CD4-positive, alpha-beta memory T cell (primary cell): ENCODE measurements at regions not wholly inside any gene's neighbourhood (a gene's known extent, or its start where the extent isn't known, plus 50 kb on each side); places are given as distances from the start of the nearest gene placed in this dataset.

Experiments used
- CTCF ChIA-PET: fragments of 350-600 bp; sonication (Branson Sonifier 250); formaldehyde crosslinking; loops from one replicate; lab custom pipeline; 2021; ENCODE audit warnings: inconsistent platforms; ENCODE audit not compliant: partially characterized antibody; lab: Charles Lee
- POLR2A ChIA-PET: fragments of 350-600 bp; sonication (Branson Sonifier 250); formaldehyde crosslinking; loops from one replicate; lab custom pipeline; 2021; ENCODE audit not compliant: partially characterized antibody; lab: Charles Lee
- DNase-seq, 5 donors: peaks; one replicate each; pipeline versions ENCODE4 v3.0.0 to v3.0.0-alpha.2; 2020 to 2022; ENCODE audit warnings: mixed read lengths in 1 of 5
- H3K27ac ChIP-seq: one replicate; pipeline ENCODE4 v1.7.0; 2013; ENCODE audit warnings: low read depth, low read length
- H3K27me3 ChIP-seq: 2 replicates; pipeline ENCODE4 v1.7.0; 2013; ENCODE audit warnings: mild to moderate bottlenecking, low read length, moderate library complexity; ENCODE audit not compliant: insufficient read depth
- H3K36me3 ChIP-seq: 2 replicates; pipeline ENCODE4 v1.7.0; 2013; ENCODE audit warnings: mild to moderate bottlenecking, low read length, moderate library complexity; ENCODE audit not compliant: insufficient read depth
- H3K4me1 ChIP-seq: 2 replicates; pipeline ENCODE4 v1.7.0; 2013; ENCODE audit warnings: mild to moderate bottlenecking, low read length, moderate library complexity; ENCODE audit not compliant: insufficient read depth
- H3K4me3 ChIP-seq, 2 donors: one replicate each; pipeline ENCODE4 v1.7.0; 2013; ENCODE audit warnings: low read length in 2 of 2, mild to moderate bottlenecking in 1 of 2
- H3K9me3 ChIP-seq, 2 donors: one replicate each; pipeline ENCODE4 v1.7.0; 2013; ENCODE audit warnings: low read length in 2 of 2, control low read depth in 1 of 2; ENCODE audit not compliant: control insufficient read depth in 1 of 2
- H3K27ac Mint-ChIP-seq, 7 donors: one replicate each; pipeline ENCODE4 v1.8.0; 2020 to 2021; ENCODE audit warnings: mixed read lengths in 7 of 7, mild to moderate bottlenecking in 6 of 7, inconsistent platforms in 3 of 7, moderate library complexity in 3 of 7
- H3K27me3 Mint-ChIP-seq, 2 donors: one replicate each; pipeline ENCODE4 v1.8.0; 2020 to 2021; ENCODE audit warnings: mixed read lengths in 2 of 2
- H3K36me3 Mint-ChIP-seq, 2 donors: one replicate each; pipeline ENCODE4 v1.8.0; 2020 to 2021; ENCODE audit warnings: mixed read lengths in 2 of 2, inconsistent platforms in 1 of 2, mild to moderate bottlenecking in 1 of 2
- H3K4me1 Mint-ChIP-seq, 4 donors: one replicate each; pipeline ENCODE4 v1.8.0; 2020 to 2021; ENCODE audit warnings: mixed read lengths in 4 of 4, mild to moderate bottlenecking in 1 of 4
- H3K4me3 Mint-ChIP-seq, 8 donors: one replicate each; pipeline ENCODE4 v1.8.0; 2020 to 2021; ENCODE audit warnings: mixed read lengths in 8 of 8, mild to moderate bottlenecking in 7 of 8, moderate library complexity in 6 of 8, inconsistent platforms in 3 of 8
- H3K9me3 Mint-ChIP-seq, 8 donors: one replicate each; pipeline ENCODE4 v1.8.0; 2020 to 2021; ENCODE audit warnings: mixed read lengths in 8 of 8, mild to moderate bottlenecking in 5 of 8, inconsistent platforms in 3 of 8, moderate library complexity in 1 of 8
- intact Hi-C: fragments of 100-400 bp; cut with micrococcal nuclease; formaldehyde crosslinking; loops from one replicate; pipeline ENCODE4 v1.15.1; 2023

DNA sequence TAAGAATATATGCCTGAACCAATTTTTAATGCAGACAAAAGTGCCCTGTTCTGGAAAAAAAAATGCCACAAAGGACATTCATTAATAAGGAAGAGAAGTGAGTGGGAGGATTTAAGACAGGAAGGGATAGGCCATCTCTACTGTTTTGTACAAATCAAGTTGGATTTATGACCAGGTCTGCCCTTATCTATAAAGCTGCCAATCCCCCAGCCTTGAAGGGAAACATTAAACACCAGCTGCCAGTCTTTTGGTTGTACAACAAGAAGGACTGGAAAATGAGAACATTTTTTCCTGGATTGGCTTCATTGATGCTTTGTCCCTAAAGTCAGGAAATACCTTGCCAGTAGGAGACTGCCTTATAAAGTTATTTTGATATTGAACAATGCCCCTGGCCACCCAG lies 444.0 kb downstream of the NPHP4 start:
- Histone ChIP-seq H3K27me3 (no peaks in the 10 kb centered on the region), H3K36me3 (no peaks in the 10 kb centered on the region), H3K4me1 (no peaks in the 10 kb centered on the region), H3K27ac (no peak overlapping the region), H3K9me3 (no peaks in the 10 kb centered on the region), H3K4me3 (no peak overlapping the region)
- H3K9me3 Mint-ChIP-seq = peaks cover 0 to 10% (median 0%) of the 10 kb centered on the region in 8 donors
- H3K4me1 Mint-ChIP-seq = peaks cover 0 to 6% (median 2%) of the 10 kb centered on the region in 4 donors
- no peak overlapping the region for H3K4me3 Mint-ChIP-seq
- H3K27ac Mint-ChIP-seq = no peak overlapping the region
- CTCF ChIA-PET = no interaction called here
- intact Hi-C loops = no loop called here
- peaks cover 16% of the 10 kb centered on the region in 2 donors for H3K27me3 Mint-ChIP-seq
- no peak for DNase-seq
- POLR2A ChIA-PET = no interaction called here
- no peaks in the 10 kb centered on the region for H3K36me3 Mint-ChIP-seq

DNA sequence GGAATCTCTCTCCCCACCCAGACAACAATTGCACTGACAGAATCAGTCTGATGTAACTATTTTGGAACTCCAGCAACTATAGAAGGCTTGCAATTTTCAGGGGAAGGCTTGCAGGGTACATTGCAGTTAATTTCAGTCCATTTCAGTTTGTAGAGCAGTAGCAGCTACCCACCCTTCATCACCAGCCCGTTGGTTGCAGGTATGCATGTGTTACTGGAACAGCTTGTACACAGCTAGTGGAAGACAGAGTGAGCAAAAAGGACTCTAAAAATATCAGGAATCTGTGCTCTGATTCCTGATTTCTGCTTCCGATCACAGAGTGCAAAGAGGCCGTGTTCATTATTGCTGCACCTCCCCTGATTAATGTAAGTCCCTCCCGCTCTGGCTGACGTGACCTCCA lies 449.0 kb downstream of the NPHP4 start:
- Histone ChIP-seq H3K9me3 (no peaks in the 10 kb centered on the region), H3K36me3 (no peaks in the 10 kb centered on the region), H3K27me3 (peaks cover 5% of the 10 kb centered on the region), H3K4me1 (no peaks in the 10 kb centered on the region), H3K4me3 (no peak overlapping the region), H3K27ac (no peak overlapping the region)
- Mint-ChIP-seq H3K4me3 (no peak overlapping the region), H3K27me3 (peaks cover 19 to 28% of the 10 kb centered on the region in 2 donors), H3K4me1 (peaks cover 0 to 6% (median 2%) of the 10 kb centered on the region in 4 donors), H3K27ac (no peak overlapping the region), H3K36me3 (peaks cover 0 to 4% of the 10 kb centered on the region in 2 donors), H3K9me3 (peaks cover 0 to 13% (median 8%) of the 10 kb centered on the region in 8 donors)
- DNase-seq = no peak
- intact Hi-C loops = no loop called here
- CTCF ChIA-PET = interaction anchor here (0.8 kb wide), 1 partner anchor 29 kb away, joined by 3 read pairs; no protein-coding TSS in a partner anchor
- POLR2A ChIA-PET = no interaction called here

DNA sequence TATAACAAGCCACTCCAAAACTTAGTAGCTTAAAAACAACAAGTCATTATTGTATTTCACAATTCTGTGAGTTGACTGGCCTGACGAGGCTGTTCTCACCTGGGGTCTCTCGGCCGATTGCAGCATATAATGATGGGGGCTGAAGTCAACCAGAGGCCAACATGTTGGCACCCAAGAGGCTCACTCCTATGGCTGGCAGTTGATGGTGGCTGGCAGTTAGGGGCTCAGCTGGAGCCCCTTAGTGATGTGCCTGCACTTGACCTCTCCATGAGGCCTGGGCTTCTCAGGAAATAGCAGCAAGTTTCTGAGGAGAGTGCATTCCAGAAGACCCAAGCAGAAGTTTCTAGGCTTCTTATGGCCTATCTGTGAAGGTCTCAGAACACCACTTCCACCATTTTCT lies 459.4 kb downstream of the NPHP4 start:
- Mint-ChIP-seq H3K4me1 (no peaks in the 10 kb centered on the region), H3K9me3 (peaks cover 0 to 18% (median 10%) of the 10 kb centered on the region in 8 donors), H3K4me3 (no peak overlapping the region), H3K27ac (no peak overlapping the region), H3K27me3 (peaks cover 20 to 25% of the 10 kb centered on the region in 2 donors), H3K36me3 (no peaks in the 10 kb centered on the region)
- POLR2A ChIA-PET = no interaction called here
- H3K27ac ChIP-seq = no peak overlapping the region
- no peaks in the 10 kb centered on the region for H3K9me3 ChIP-seq
- no peak overlapping the region for H3K4me3 ChIP-seq
- no peak for DNase-seq
- CTCF ChIA-PET = interaction anchor here (0.9 to 2.1 kb wide), 3 partner anchors 18 to 22 kb away, joined by 3 to 6 read pairs (median 4); no protein-coding TSS in a partner anchor
- no peaks in the 10 kb centered on the region for H3K4me1 ChIP-seq
- H3K27me3 ChIP-seq = no peaks in the 10 kb centered on the region
- no peaks in the 10 kb centered on the region for H3K36me3 ChIP-seq
- intact Hi-C loops = no loop called here

DNA sequence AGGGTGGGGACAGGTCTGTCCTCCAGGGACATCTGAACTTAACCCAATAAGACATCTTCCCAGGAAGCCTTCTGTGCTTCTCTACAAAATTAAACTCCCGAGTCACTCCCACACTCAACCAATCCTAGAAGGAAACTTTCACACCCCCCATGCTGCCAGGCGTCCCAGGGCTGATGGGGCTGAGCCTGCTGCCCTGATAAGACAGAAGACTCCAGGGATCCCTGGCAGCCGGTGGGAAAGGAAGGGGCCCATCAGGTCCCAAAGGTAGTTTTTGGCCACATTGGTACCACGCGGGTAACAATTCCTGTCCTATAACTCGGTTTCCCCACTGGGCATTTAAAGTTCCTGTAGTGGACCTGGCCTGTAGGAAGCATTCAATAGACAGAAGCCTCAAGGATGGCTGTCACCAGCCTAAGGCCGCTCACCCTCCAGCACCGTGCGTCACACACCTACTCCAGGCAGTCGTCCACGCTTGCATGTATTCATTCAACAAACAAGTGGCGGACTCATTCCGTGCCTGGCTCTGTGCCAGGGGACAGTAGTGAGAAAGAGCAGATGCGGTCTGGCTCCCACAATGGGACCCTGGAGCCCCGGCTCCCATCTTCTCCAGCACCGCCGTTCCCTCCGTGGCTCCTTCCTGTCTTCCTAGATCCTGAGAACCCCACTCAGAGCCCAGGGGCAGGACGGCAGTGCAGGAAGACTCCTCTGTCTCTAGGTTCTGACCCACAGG lies 465.2 kb downstream of the NPHP4 start:
- H3K9me3 Mint-ChIP-seq = peaks cover 0 to 14% (median 10%) of the 10 kb centered on the region in 8 donors
- no peaks in the 10 kb centered on the region for H3K27me3 ChIP-seq
- H3K4me1 ChIP-seq = no peaks in the 10 kb centered on the region
- ChIA-PET POLR2A (no interaction called here), CTCF (interaction anchor here (1.3 to 1.8 kb wide), 2 partner anchors 13 to 16 kb away, joined by 3 to 5 read pairs; no protein-coding TSS in a partner anchor)
- H3K4me1 Mint-ChIP-seq = peaks cover 1 to 8% (median 5%) of the 10 kb centered on the region in 4 donors
- H3K9me3 ChIP-seq = no peaks in the 10 kb centered on the region
- intact Hi-C loops = no loop called here
- no peak overlapping the region for H3K4me3 ChIP-seq
- no peak overlapping the region for H3K27ac ChIP-seq
- no peaks in the 10 kb centered on the region for H3K36me3 ChIP-seq
- no peak overlapping the region for H3K27ac Mint-ChIP-seq
- no peak overlapping the region for H3K4me3 Mint-ChIP-seq
- no peak for DNase-seq
- H3K27me3 Mint-ChIP-seq = peaks cover 11 to 17% of the 10 kb centered on the region in 2 donors
- H3K36me3 Mint-ChIP-seq = no peaks in the 10 kb centered on the region

DNA sequence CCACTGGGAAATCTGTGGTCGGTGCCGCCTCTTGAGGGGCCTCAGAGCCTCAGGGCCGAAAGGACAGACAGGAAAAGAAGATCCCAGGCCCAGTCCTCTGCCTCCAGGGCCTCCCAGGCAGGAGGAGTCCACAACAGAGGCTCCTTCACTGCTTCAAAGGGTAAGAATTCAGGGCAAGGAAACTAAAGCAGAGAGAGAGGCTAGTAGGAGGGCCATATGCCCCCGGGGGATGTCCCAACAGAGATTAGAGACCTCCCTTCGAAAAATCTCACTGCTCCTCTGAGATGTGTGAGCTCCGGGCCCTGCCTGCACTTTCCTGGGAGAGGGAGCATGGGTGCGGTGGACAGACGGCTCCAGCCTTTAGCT lies 465.9 kb downstream of the NPHP4 start:
- Mint-ChIP-seq H3K9me3 (peaks cover 0 to 14% (median 10%) of the 10 kb centered on the region in 8 donors), H3K4me1 (peaks cover 1 to 10% (median 6%) of the 10 kb centered on the region in 4 donors), H3K36me3 (no peaks in the 10 kb centered on the region), H3K4me3 (no peak overlapping the region), H3K27me3 (peaks cover 9 to 15% of the 10 kb centered on the region in 2 donors), H3K27ac (no peak overlapping the region)
- Histone ChIP-seq H3K27me3 (no peaks in the 10 kb centered on the region), H3K27ac (no peak overlapping the region), H3K36me3 (no peaks in the 10 kb centered on the region), H3K4me1 (no peaks in the 10 kb centered on the region), H3K9me3 (no peaks in the 10 kb centered on the region), H3K4me3 (no peak overlapping the region)
- ChIA-PET POLR2A (no interaction called here), CTCF (interaction anchor here (1.3 to 1.8 kb wide), 2 partner anchors 12 to 16 kb away, joined by 3 to 5 read pairs; no protein-coding TSS in a partner anchor)
- intact Hi-C loops = no loop called here
- no peak for DNase-seq

DNA sequence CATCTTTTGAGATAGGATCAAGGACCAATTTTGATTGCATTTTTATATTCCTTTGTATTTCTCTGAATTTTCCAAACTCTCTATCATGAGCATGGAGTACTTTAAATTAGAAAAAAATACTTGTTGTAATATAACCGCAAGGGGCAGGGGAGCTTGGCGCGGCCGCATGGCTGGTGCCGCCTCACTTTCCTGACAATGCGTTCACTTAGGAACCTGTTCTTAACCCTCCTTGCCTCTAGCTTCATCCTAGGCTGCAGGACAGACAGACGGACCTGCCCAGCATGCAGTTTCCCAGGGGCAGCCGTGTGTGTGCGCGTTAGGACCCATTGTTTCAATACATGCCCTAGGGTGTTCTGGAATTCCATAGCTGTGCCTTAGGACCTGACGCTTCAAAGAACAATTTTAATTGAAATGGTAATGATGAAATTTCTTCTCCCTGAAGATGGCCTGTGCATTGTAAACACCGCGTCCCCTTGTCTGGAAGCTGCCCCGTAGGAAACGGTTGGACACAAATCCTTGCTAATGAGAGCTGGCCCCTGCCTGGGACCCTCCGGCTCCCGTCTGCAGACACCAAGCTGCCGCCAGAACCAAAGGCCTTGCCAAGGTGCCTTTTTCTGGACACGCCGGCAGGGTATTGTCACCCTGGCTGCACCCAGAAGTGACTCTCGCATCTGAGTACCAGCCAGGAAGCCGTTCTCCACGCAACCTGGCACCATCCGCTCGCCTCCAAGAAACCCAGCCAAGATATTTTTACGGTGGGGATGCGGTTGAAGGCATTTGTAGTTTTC lies 466.4 kb downstream of the NPHP4 start:
- Mint-ChIP-seq H3K36me3 (no peaks in the 10 kb centered on the region), H3K9me3 (peaks cover 0 to 11% (median 10%) of the 10 kb centered on the region in 8 donors), H3K27me3 (peaks cover 7 to 17% of the 10 kb centered on the region in 2 donors), H3K4me1 (peaks cover 1 to 10% (median 6%) of the 10 kb centered on the region in 4 donors), H3K4me3 (no peak overlapping the region), H3K27ac (no peak overlapping the region)
- Histone ChIP-seq H3K4me3 (no peak overlapping the region), H3K4me1 (no peaks in the 10 kb centered on the region), H3K9me3 (no peaks in the 10 kb centered on the region), H3K36me3 (no peaks in the 10 kb centered on the region), H3K27ac (no peak overlapping the region), H3K27me3 (no peaks in the 10 kb centered on the region)
- intact Hi-C loops = no loop called here
- POLR2A ChIA-PET = no interaction called here
- no peak for DNase-seq
- CTCF ChIA-PET = interaction anchor here (1.1 to 1.8 kb wide), 3 partner anchors 11 to 15 kb away, joined by 3 to 5 read pairs (median 4); no protein-coding TSS in a partner anchor
